C4-2B (cell line): ENCODE measurements at regions not wholly inside any gene's neighbourhood (a gene's known extent, or its start where the extent isn't known, plus 50 kb on each side); places are given as distances from the start of the nearest gene placed in this dataset.

Experiments
- CTCF ChIP-seq: fragments of 450-650 bp; conservative IDR thresholded peaks from 2 replicates; pipeline ENCODE4 v1.5.1; 2017; ENCODE audit warnings: mild to moderate bottlenecking
- ZFX ChIP-seq: fragments of 450-650 bp; IDR thresholded peaks from 2 replicates; pipeline ENCODE4 v1.6.1; 2017

- TF ChIP-seq CTCF (no peak), ZFX (no peak)
Observed at GRCh38 chr1:57752843-57753242, 329.0 kb upstream of the DAB1 start.
